Calu3 (cell line): ENCODE measurements at regions not wholly inside any gene's neighbourhood (a gene's known extent, or its start where the extent isn't known, plus 50 kb on each side); places are given as distances from the start of the nearest gene placed in this dataset.

Experiments used
- BruUV-seq: library from RNA; stranded (reverse); fragments of 400-500 nt; replicated peaks from 2 replicates; lab custom pipeline; 2021; lab: Mats Ljungman, UMichigan
- CTCF ChIA-PET: fragments of 300-600 bp; sonication (Branson Sonifier 250); formaldehyde crosslinking; loops from one replicate; lab custom pipeline; 2022; ENCODE audit warnings: antibody characterized with exemption; lab: Charles Lee
- DNase-seq: peaks from one replicate; pipeline ENCODE4 v3.0.0; 2022
- H3K27ac Mint-ChIP-seq: one replicate; pipeline ENCODE4 v1.8.0; 2022; ENCODE audit warnings: mixed read lengths; ENCODE audit not compliant: unreplicated experiment
- H3K27me3 Mint-ChIP-seq: one replicate; pipeline ENCODE4 v1.8.0; 2022; ENCODE audit warnings: mixed read lengths; ENCODE audit not compliant: unreplicated experiment
- H3K36me3 Mint-ChIP-seq: one replicate; pipeline ENCODE4 v1.8.0; 2022; ENCODE audit warnings: mild to moderate bottlenecking, moderate library complexity, mixed read lengths; ENCODE audit not compliant: insufficient read depth, unreplicated experiment
- H3K4me1 Mint-ChIP-seq: one replicate; pipeline ENCODE4 v1.8.0; 2022; ENCODE audit warnings: mild to moderate bottlenecking, low read depth, mixed read lengths; ENCODE audit not compliant: unreplicated experiment
- H3K4me3 Mint-ChIP-seq: one replicate; pipeline ENCODE4 v1.8.0; 2022; ENCODE audit warnings: mild to moderate bottlenecking, low read depth, moderate library complexity, mixed read lengths; ENCODE audit not compliant: unreplicated experiment
- H3K9me3 Mint-ChIP-seq: one replicate; pipeline ENCODE4 v1.8.0; 2022; ENCODE audit warnings: low read depth, mixed read lengths; ENCODE audit not compliant: unreplicated experiment
- intact Hi-C: fragments of 100-400 bp; cut with micrococcal nuclease; formaldehyde crosslinking; loops from one replicate; pipeline ENCODE4 v1.10.0; 2022; ENCODE audit not compliant: unreplicated experiment
- TF ChIP-seq, protein P1 (sequence below): fragments of 200-600 bp; IDR thresholded peaks from one replicate; pipeline ENCODE4 v1.8.0; 2022; ENCODE audit warnings: antibody characterized with exemption; ENCODE audit not compliant: unreplicated experiment

DNA sequence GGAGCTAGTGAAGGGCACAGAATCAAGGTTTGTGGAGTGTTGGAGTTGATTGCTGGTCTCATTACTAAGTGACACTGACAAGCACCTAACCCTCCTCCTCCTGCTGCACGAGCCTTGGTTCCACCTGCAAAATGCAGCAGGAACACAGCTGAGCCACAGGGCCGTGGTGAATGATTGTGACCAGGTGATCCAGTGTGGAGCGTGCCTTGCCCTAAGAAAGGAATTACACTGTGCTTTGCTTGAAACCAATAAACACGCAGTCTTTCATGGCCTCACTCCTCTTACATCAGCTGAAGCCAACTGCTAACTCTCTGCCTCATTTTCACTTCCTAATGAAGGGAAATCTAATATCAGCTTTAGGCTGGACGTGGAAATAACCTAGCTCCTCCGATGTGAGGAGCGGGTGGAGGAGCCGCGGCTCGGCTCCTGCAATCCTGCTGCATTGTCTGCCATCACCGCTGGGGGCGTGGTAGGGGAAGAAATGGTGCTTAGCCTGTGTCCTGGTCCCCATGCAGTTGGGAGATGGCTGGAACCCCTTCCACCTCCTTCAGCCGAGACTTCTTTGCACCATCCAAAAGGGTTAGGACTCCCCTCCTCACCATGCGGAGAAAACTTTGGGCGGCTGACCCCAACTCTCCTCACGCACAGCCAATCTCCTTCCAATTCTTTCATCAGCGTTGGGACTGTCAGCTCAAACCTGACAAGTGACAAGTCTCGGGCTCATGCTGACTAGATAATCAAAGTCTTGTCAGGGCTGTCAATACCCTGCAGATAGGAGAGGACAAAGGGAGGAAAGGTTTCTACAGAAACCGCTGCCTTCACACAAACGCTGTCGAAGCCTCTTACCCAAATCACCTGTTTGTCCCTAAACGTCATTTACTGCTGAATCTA, 427.9 kb downstream of the ZNF536 start:
- Mint-ChIP-seq H3K4me1 (no peaks in the 10 kb centered on the region), H3K4me3 (no peak overlapping the region), H3K36me3 (no peaks in the 10 kb centered on the region), H3K9me3 (peaks cover 3% of the 10 kb centered on the region), H3K27ac (no peak overlapping the region), H3K27me3 (no peaks in the 10 kb centered on the region)
- CTCF ChIA-PET = no interaction called here
- intact Hi-C loops = no loop called here
- TF ChIP-seq, protein P1, sequence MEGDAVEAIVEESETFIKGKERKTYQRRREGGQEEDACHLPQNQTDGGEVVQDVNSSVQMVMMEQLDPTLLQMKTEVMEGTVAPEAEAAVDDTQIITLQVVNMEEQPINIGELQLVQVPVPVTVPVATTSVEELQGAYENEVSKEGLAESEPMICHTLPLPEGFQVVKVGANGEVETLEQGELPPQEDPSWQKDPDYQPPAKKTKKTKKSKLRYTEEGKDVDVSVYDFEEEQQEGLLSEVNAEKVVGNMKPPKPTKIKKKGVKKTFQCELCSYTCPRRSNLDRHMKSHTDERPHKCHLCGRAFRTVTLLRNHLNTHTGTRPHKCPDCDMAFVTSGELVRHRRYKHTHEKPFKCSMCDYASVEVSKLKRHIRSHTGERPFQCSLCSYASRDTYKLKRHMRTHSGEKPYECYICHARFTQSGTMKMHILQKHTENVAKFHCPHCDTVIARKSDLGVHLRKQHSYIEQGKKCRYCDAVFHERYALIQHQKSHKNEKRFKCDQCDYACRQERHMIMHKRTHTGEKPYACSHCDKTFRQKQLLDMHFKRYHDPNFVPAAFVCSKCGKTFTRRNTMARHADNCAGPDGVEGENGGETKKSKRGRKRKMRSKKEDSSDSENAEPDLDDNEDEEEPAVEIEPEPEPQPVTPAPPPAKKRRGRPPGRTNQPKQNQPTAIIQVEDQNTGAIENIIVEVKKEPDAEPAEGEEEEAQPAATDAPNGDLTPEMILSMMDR = no peak
- no TSS peak for BruUV-seq
- DNase-seq = no peak

DNA sequence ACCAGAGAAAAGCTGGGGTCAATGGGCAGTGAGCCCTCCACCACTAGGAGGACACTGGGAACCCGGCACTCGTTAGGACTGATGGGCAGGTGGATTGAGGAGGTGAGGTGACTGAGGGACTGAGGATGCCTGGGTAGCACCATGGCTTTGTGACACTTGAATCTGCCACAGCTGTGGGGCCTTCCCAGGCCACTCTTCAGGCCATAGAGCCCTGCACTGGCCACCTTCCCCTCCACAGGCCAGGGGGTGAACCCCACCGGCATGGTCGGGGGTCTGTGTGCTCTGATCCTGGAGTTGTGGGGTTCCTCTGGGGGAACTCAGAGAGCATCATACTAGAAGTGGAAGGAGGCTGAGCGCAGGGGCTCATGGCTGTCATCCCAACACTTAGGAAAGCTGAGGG, 423.5 kb downstream of the ZNF536 start:
- no peaks in the 10 kb centered on the region for H3K36me3 Mint-ChIP-seq

GRCh38 chr19:30792561-30793505, 420.6 kb downstream of the ZNF536 start:
- TF ChIP-seq, protein P1 = no peak

More for the DNA sequence above, 423.5 kb downstream of the ZNF536 start:
- no peaks in the 10 kb centered on the region for H3K4me1 Mint-ChIP-seq
- BruUV-seq = no TSS peak
- H3K27ac Mint-ChIP-seq = no peak overlapping the region
- DNase-seq = no peak
- no peak overlapping the region for H3K4me3 Mint-ChIP-seq
- intact Hi-C loops = no loop called here
- peaks cover 3% of the 10 kb centered on the region for H3K9me3 Mint-ChIP-seq
- H3K27me3 Mint-ChIP-seq = no peaks in the 10 kb centered on the region
- TF ChIP-seq, protein P1 = no peak
- CTCF ChIA-PET = no interaction called here

GRCh38 chr19:30791088-30791487, 418.9 kb downstream of the ZNF536 start:
- intact Hi-C loops = no loop called here
- H3K4me3 Mint-ChIP-seq = no peak overlapping the region
- CTCF ChIA-PET = no interaction called here
- no peaks in the 10 kb centered on the region for H3K4me1 Mint-ChIP-seq
- BruUV-seq = no TSS peak
- DNase-seq = no peak
- no peaks in the 10 kb centered on the region for H3K27me3 Mint-ChIP-seq
- H3K27ac Mint-ChIP-seq = no peak overlapping the region
- H3K36me3 Mint-ChIP-seq = no peaks in the 10 kb centered on the region
- TF ChIP-seq, protein P1 = no peak
- H3K9me3 Mint-ChIP-seq = peaks cover 12% of the 10 kb centered on the region

More at GRCh38 chr19:30792561-30793505, 420.6 kb downstream of the ZNF536 start:
- Mint-ChIP-seq H3K9me3 (peaks cover 7% of the 10 kb centered on the region), H3K4me3 (no peak overlapping the region), H3K27ac (no peak overlapping the region), H3K36me3 (no peaks in the 10 kb centered on the region), H3K27me3 (no peaks in the 10 kb centered on the region), H3K4me1 (no peaks in the 10 kb centered on the region)
- DNase-seq = no peak
- intact Hi-C loops = no loop called here
- BruUV-seq = no TSS peak
- CTCF ChIA-PET = interaction anchor here (0.7 kb wide), 1 partner anchor 25 kb away, joined by 3 read pairs; no protein-coding TSS in a partner anchor
